ENCODE measurements at regions not wholly inside any gene's neighbourhood (a gene's known extent, or its start where the extent isn't known, plus 50 kb on each side); places are given as distances from the start of the nearest gene placed in this dataset.
"Not testable (repeated sequence)": the region's sequence is repeated elsewhere in the genome, so short reads cannot be mapped to it uniquely, and the experiment has no call there.

DNA sequence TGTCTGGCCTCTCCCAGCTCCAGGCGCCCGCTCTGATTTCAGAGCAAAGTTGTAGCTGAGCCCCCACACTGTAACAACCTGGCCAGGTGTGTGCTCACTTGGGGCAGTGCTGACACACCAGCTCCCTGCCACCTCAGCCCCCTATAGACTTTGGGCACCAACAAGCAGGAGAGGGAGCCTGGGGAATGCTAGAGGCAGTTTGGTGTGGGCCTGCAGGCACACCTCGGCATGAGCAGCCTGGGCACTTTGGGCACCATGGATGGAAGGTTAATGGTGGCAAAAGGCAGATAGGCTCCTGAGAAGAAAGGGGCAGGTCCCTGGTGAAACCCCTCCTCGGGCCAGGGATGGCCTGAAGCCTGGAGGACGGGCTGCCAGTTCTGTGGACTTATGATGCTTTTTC is 212.7 kb upstream of the GNAI1 start:
- Histone ChIP-seq H2AK5ac (ENCODE audit: low read length) (no peak overlapping the region), H3K18ac (ENCODE audit: low read length) (no peak overlapping the region), H2BK120ac (ENCODE audit: insufficient read depth, low read length, poor library complexity) (no peak overlapping the region), H4K8ac (ENCODE audit: low read depth, low read length) (no peak overlapping the region), H3K9ac (ENCODE audit: low read length) (no peak overlapping the region), H4K12ac (ENCODE audit: low read depth, low read length) (no peak overlapping the region), H2AFZ (ENCODE audit: insufficient read depth, low read length, poor library complexity) (no peak overlapping the region), H2BK12ac (ENCODE audit: low read length) (no peak overlapping the region), H3K4me1 (ENCODE audit: control insufficient read depth in 1 of 2, insufficient read depth in 2 of 2, low read length in 2 of 2) (no peaks in the 10 kb centered on the region), H3K4ac (ENCODE audit: low read depth, low read length) (no peak overlapping the region), H3K79me1 (ENCODE audit: low read length) (no peaks in the 10 kb centered on the region), H3K4me2 (ENCODE audit: low read length) (no peak overlapping the region), H3K36me3 (ENCODE audit: control insufficient read depth in 1 of 2, insufficient read depth in 2 of 2, low read length in 2 of 2) (no peaks in the 10 kb centered on the region), H3K9me3 (ENCODE audit: insufficient read depth, low read depth, low read length) (peaks cover 6% of the 10 kb centered on the region), H3K79me2 (ENCODE audit: control insufficient read depth, insufficient read depth, low read length, poor library complexity) (no peaks in the 10 kb centered on the region), H4K91ac (ENCODE audit: low read depth, low read length) (no peak overlapping the region), H3K23ac (ENCODE audit: low read length) (no peak overlapping the region), H3K27ac (ENCODE audit: low read depth, low read length) (no peak overlapping the region), H2BK5ac (ENCODE audit: low read depth, low read length, poor library complexity) (no peak overlapping the region), H3K4me3 (ENCODE audit: low read depth, low read length) (no peak overlapping the region), H3K27me3 (ENCODE audit: insufficient read depth, low read length) (no peaks in the 10 kb centered on the region), H3K14ac (ENCODE audit: low read length) (no peak overlapping the region)
- no CpG with 5 or more reads among the region's 5 CpGs for WGBS (ENCODE audit: extremely low coverage, insufficient coverage, insufficient read length)
- DNase-seq, result no peak

DNA sequence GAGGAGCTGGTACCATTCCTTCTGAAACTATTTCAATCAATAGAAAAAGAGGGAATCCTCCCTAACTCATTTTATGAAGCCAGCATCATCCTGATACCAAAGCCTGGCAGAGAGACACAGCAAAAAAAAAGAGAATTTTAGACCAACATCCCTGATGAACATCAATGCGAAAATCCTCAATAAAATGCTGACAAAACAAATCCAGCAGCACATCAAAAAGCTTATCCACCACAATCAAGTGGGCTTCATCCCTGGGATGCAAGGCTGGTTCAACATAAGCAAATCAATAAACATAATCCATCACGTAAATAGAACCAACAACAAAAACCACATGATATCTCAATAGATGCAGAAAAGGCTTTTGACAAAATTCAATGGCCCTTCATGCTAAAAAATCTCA is 216.0 kb upstream of the GNAI1 start:
- H4K12ac ChIP-seq (ENCODE audit: low read depth, low read length); H2BK12ac ChIP-seq (ENCODE audit: low read length); H3K4ac ChIP-seq (ENCODE audit: low read depth, low read length); H3K4me2 ChIP-seq (ENCODE audit: low read length); H3K23ac ChIP-seq (ENCODE audit: low read length); H3K79me1 ChIP-seq (ENCODE audit: low read length); H2AK5ac ChIP-seq (ENCODE audit: low read length); H3K27ac ChIP-seq (ENCODE audit: low read depth, low read length); H3K79me2 ChIP-seq (ENCODE audit: control insufficient read depth, insufficient read depth, low read length, poor library complexity); H2BK5ac ChIP-seq (ENCODE audit: low read depth, low read length, poor library complexity); H4K91ac ChIP-seq (ENCODE audit: low read depth, low read length); H3K36me3 ChIP-seq (ENCODE audit: control insufficient read depth in 1 of 2, insufficient read depth in 2 of 2, low read length in 2 of 2); H3K4me1 ChIP-seq (ENCODE audit: control insufficient read depth in 1 of 2, insufficient read depth in 2 of 2, low read length in 2 of 2); H3K9ac ChIP-seq (ENCODE audit: low read length); H3K27me3 ChIP-seq (ENCODE audit: insufficient read depth, low read length); H3K18ac ChIP-seq (ENCODE audit: low read length); H3K14ac ChIP-seq (ENCODE audit: low read length); H2AFZ ChIP-seq (ENCODE audit: insufficient read depth, low read length, poor library complexity); H2BK120ac ChIP-seq (ENCODE audit: insufficient read depth, low read length, poor library complexity); H4K8ac ChIP-seq (ENCODE audit: low read depth, low read length); H3K4me3 ChIP-seq (ENCODE audit: low read depth, low read length); DNase-seq: not testable (repeated sequence)
- no CpG with 5 or more reads among the region's 2 CpGs for WGBS (ENCODE audit: extremely low coverage, insufficient coverage, insufficient read length)
- peaks cover 11% of the 10 kb centered on the region for H3K9me3 ChIP-seq (ENCODE audit: insufficient read depth, low read depth, low read length)

DNA sequence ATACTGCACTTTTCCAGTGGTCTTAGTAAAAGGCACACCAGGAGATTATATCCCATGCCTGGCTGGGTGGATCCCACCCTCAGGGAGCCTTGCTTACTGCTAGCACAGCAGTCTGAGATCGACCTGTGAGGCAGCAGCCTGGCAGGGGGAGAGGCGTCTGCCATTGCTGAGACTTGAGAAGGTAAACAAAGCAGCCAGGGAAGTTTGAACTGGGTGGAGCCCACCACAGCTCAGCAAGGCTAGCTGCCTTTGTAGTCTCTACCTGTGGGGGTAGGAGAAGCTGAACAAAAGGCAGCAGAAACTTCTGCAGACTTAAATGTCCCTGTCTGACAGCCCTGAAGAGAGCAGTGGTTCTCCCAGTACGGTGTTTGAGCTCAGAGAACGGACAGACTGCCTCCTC is 219.3 kb upstream of the GNAI1 start:
- H3K23ac ChIP-seq (ENCODE audit: low read length); H2BK12ac ChIP-seq (ENCODE audit: low read length); H3K4me3 ChIP-seq (ENCODE audit: low read depth, low read length); H4K8ac ChIP-seq (ENCODE audit: low read depth, low read length); H3K18ac ChIP-seq (ENCODE audit: low read length); H3K4me2 ChIP-seq (ENCODE audit: low read length); H3K27me3 ChIP-seq (ENCODE audit: insufficient read depth, low read length); H2BK120ac ChIP-seq (ENCODE audit: insufficient read depth, low read length, poor library complexity); H3K4ac ChIP-seq (ENCODE audit: low read depth, low read length); H3K79me1 ChIP-seq (ENCODE audit: low read length); H3K9me3 ChIP-seq (ENCODE audit: insufficient read depth, low read depth, low read length); DNase-seq; H4K12ac ChIP-seq (ENCODE audit: low read depth, low read length); H3K79me2 ChIP-seq (ENCODE audit: control insufficient read depth, insufficient read depth, low read length, poor library complexity); H3K14ac ChIP-seq (ENCODE audit: low read length); H4K91ac ChIP-seq (ENCODE audit: low read depth, low read length); H3K9ac ChIP-seq (ENCODE audit: low read length); H3K36me3 ChIP-seq (ENCODE audit: control insufficient read depth in 1 of 2, insufficient read depth in 2 of 2, low read length in 2 of 2); H3K4me1 ChIP-seq (ENCODE audit: control insufficient read depth in 1 of 2, insufficient read depth in 2 of 2, low read length in 2 of 2); H2AFZ ChIP-seq (ENCODE audit: insufficient read depth, low read length, poor library complexity); H2BK5ac ChIP-seq (ENCODE audit: low read depth, low read length, poor library complexity); H2AK5ac ChIP-seq (ENCODE audit: low read length); H3K27ac ChIP-seq (ENCODE audit: low read depth, low read length): not testable (repeated sequence)
- no CpG with 5 or more reads among the region's 4 CpGs for WGBS (ENCODE audit: extremely low coverage, insufficient coverage, insufficient read length)

DNA sequence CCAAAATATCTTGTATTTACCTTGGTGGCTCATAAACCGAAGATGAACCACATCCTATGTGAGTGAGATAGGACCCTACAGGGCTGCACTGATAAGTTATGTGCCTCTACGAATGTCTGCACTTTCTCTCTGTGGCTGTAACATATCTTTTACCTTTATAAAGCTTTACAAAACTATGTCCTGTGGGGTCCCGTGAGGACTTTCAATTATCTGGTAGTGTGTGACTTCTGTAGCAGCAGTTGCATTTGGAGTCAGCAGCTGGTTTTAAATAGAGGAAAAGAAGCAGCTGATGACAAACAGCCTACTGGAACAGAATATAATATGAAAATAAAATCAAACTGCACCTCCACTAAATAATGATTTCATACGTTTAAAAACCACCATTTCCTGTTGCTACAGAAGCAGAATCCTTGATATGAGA is 222.4 kb upstream of the GNAI1 start:
- Histone ChIP-seq H2BK120ac (ENCODE audit: insufficient read depth, low read length, poor library complexity) (no peak overlapping the region), H2BK12ac (ENCODE audit: low read length) (no peak overlapping the region), H3K9ac (ENCODE audit: low read length) (no peak overlapping the region), H3K4me3 (ENCODE audit: low read depth, low read length) (no peak overlapping the region), H3K4me2 (ENCODE audit: low read length) (no peak overlapping the region), H3K9me3 (ENCODE audit: insufficient read depth, low read depth, low read length) (peaks cover 5% of the 10 kb centered on the region), H4K8ac (ENCODE audit: low read depth, low read length) (no peak overlapping the region), H3K27ac (ENCODE audit: low read depth, low read length) (no peak overlapping the region), H3K79me1 (ENCODE audit: low read length) (no peaks in the 10 kb centered on the region), H2AK5ac (ENCODE audit: low read length) (no peak overlapping the region), H2AFZ (ENCODE audit: insufficient read depth, low read length, poor library complexity) (no peak overlapping the region), H3K18ac (ENCODE audit: low read length) (no peak overlapping the region), H3K36me3 (ENCODE audit: control insufficient read depth in 1 of 2, insufficient read depth in 2 of 2, low read length in 2 of 2) (no peaks in the 10 kb centered on the region), H3K27me3 (ENCODE audit: insufficient read depth, low read length) (no peaks in the 10 kb centered on the region), H3K4me1 (ENCODE audit: control insufficient read depth in 1 of 2, insufficient read depth in 2 of 2, low read length in 2 of 2) (no peaks in the 10 kb centered on the region), H3K14ac (ENCODE audit: low read length) (no peak overlapping the region), H3K4ac (ENCODE audit: low read depth, low read length) (no peak overlapping the region), H3K79me2 (ENCODE audit: control insufficient read depth, insufficient read depth, low read length, poor library complexity) (no peaks in the 10 kb centered on the region), H4K91ac (ENCODE audit: low read depth, low read length) (no peak overlapping the region), H3K23ac (ENCODE audit: low read length) (no peak overlapping the region), H2BK5ac (ENCODE audit: low read depth, low read length, poor library complexity) (no peak overlapping the region), H4K12ac (ENCODE audit: low read depth, low read length) (no peak overlapping the region)
- no peak for DNase-seq
- WGBS (ENCODE audit: extremely low coverage, insufficient coverage, insufficient read length), result no CpG with 5 or more reads among the region's 4 CpGs

All from trophoblast cell (in vitro differentiated cells and primary cell).